HepG2 (cell line): ENCODE measurements at regions not wholly inside any gene's neighbourhood (a gene's known extent, or its start where the extent isn't known, plus 50 kb on each side); places are given as distances from the start of the nearest gene placed in this dataset.

Experiments used
- ATAC-seq: fragments of 200-7000 bp; cut with Tn5 transposase; 3 replicates; pipeline ENCODE4 v1.9.1; 2020; ENCODE audit warnings: mild to moderate bottlenecking, moderate library complexity
- BruUV-seq: library from RNA; stranded (reverse); fragments of 400-500 nt; replicated peaks from 2 replicates; lab custom pipeline; 2021; lab: Mats Ljungman, UMichigan
- CTCF ChIA-PET: fragments of 300-600 bp; formaldehyde crosslinking; extraction: SDS; loops from one replicate; lab custom pipeline; 2021; ENCODE audit warnings: low total read pairs, inconsistent platforms, low intra/inter-chr PET ratio; lab: Yijun Ruan, JAX
- POLR2A ChIA-PET: fragments of 350-600 bp; sonication (Branson Sonifier 250); formaldehyde crosslinking; loops from one replicate; lab custom pipeline; 2020; ENCODE audit warnings: antibody characterized with exemption, inconsistent platforms; lab: Yijun Ruan, JAX
- DNase-seq: peaks from one replicate; pipeline ENCODE4 v3.0.0-alpha.2; 2015; ENCODE audit warnings: low spot score
- FAIRE-seq: peaks from 3 replicates; lab custom pipeline; 2011; peaks lifted over from hg19 to GRCh38; lab: Jason Lieb, UNC
- H2AFZ ChIP-seq: one replicate; pipeline ENCODE4 v1.6.1; 2011; ENCODE audit warnings: low read length, inconsistent platforms
- H3K27ac ChIP-seq: fragments of 300-600 bp; 3 replicates; pipeline ENCODE4 v1.8.0; 2011; ENCODE audit warnings: mixed run types, mild to moderate bottlenecking, mixed read lengths, low read length, inconsistent platforms; ENCODE audit not compliant: insufficient read depth; ENCODE audit errors: extremely low read length
- H3K27me3 ChIP-seq, 2 experiments: fragments of 200-600 bp in 1 of 2; 2 replicates in 1 of 2; 3 replicates in 1 of 2; pipeline versions ENCODE4 v1.6.0 to v1.8.0; 2011; ENCODE audit warnings: low read length in 2 of 2, mild to moderate bottlenecking in 2 of 2, moderate library complexity in 2 of 2, inconsistent platforms in 1 of 2; ENCODE audit not compliant: insufficient read depth in 2 of 2, control insufficient read depth in 1 of 2
- H3K36me3 ChIP-seq, 2 experiments: fragments of 200-600 bp in 1 of 2; replicated peaks in 1 of 2; 2 replicates in 1 of 2; 3 replicates in 1 of 2; pipeline versions ENCODE4 v1.5.1 to v1.8.0; 2011; ENCODE audit warnings: low read length in 2 of 2, inconsistent platforms in 1 of 2; ENCODE audit not compliant: insufficient read depth in 2 of 2, control insufficient read depth in 1 of 2
- H3K4me1 ChIP-seq: 2 replicates; pipeline ENCODE4 v1.5.1; 2012; ENCODE audit warnings: low read length, inconsistent platforms; ENCODE audit not compliant: insufficient read depth
- H3K4me2 ChIP-seq: 2 replicates; pipeline ENCODE4 v1.6.0; 2011; ENCODE audit warnings: low read depth, low read length, inconsistent platforms
- H3K4me3 ChIP-seq, 3 experiments: fragments of 200-600 bp in 1 of 3; sonication (generic), shearing (Covaris generic) in 1 of 3; replicated peaks in 1 of 3; 2 replicates each; pipeline ENCODE4 v1.5.1; 2011 to 2016; ENCODE audit warnings: low read length in 3 of 3, inconsistent platforms in 2 of 3, low read depth in 2 of 3, mild to moderate bottlenecking in 2 of 3, control low read depth in 1 of 3, mixed read lengths in 1 of 3; ENCODE audit not compliant: insufficient read depth in 1 of 3
- H3K79me2 ChIP-seq: one replicate; pipeline ENCODE4 v1.6.1; 2011; ENCODE audit warnings: low read length, inconsistent platforms; ENCODE audit not compliant: insufficient read depth
- H3K9ac ChIP-seq: 2 replicates; pipeline ENCODE4 v1.6.0; 2011; ENCODE audit warnings: mild to moderate bottlenecking, low read depth, low read length, inconsistent platforms; ENCODE audit not compliant: insufficient read depth
- H3K9me3 ChIP-seq: 2 replicates; pipeline ENCODE4 v1.5.1; 2012; ENCODE audit warnings: mild to moderate bottlenecking, low read length
- H4K20me1 ChIP-seq: 2 replicates; pipeline ENCODE4 v1.6.0; 2011; ENCODE audit warnings: inconsistent platforms, mild to moderate bottlenecking, low read length, moderate library complexity; ENCODE audit not compliant: insufficient read depth
- ATF7-NPFF ChIP-seq: sonication (generic); formaldehyde crosslinking; IDR thresholded peaks from 2 replicates; pipeline ENCODE4 v1.8.1; 2023; ENCODE audit warnings: mild to moderate bottlenecking, low read depth, missing genetic modification reagents, moderate library complexity
- FOXK2 ChIP-seq: fragments of 450-650 bp; IDR thresholded peaks from 2 replicates; pipeline ENCODE4 v1.6.1; 2016
- FUBP1 ChIP-seq: sonication (generic); formaldehyde crosslinking; IDR thresholded peaks from 2 replicates; pipeline ENCODE4 v1.5.1; 2020; ENCODE audit warnings: missing genetic modification reagents, mild to moderate bottlenecking, borderline replicate concordance
- NFRKB ChIP-seq: fragments of 450-650 bp; IDR thresholded peaks from 2 replicates; pipeline ENCODE4 v1.6.1; 2017
- STAT6 ChIP-seq: sonication (generic); formaldehyde crosslinking; IDR thresholded peaks from 2 replicates; pipeline ENCODE4 v1.4.0; 2020; ENCODE audit warnings: missing genetic modification reagents, mild to moderate bottlenecking, borderline replicate concordance
- TBX3 ChIP-seq: fragments of 450-650 bp; IDR thresholded peaks from 2 replicates; pipeline ENCODE4 v1.6.1; 2017; ENCODE audit warnings: antibody characterized with exemption, mild to moderate bottlenecking, inconsistent platforms, borderline replicate concordance
- TEAD3 ChIP-seq: optimal IDR thresholded peaks from 2 replicates; pipeline ENCODE3; 2016; ENCODE audit warnings: borderline replicate concordance
- WIZ ChIP-seq: sonication (generic); formaldehyde crosslinking; IDR thresholded peaks from 2 replicates; pipeline ENCODE4 v1.5.1; 2020; ENCODE audit warnings: mild to moderate bottlenecking, missing genetic modification reagents
- ZFP41 ChIP-seq: sonication (generic); formaldehyde crosslinking; IDR thresholded peaks from 2 replicates; pipeline ENCODE4 v1.4.0; 2020; ENCODE audit warnings: mild to moderate bottlenecking, missing genetic modification reagents, borderline replicate concordance
- ZMAT3 ChIP-seq: sonication (generic); formaldehyde crosslinking; conservative IDR thresholded peaks from 2 replicates; pipeline ENCODE4 v1.7.0; 2021; ENCODE audit warnings: missing genetic modification reagents
- ZNF296 ChIP-seq: sonication (generic); formaldehyde crosslinking; conservative IDR thresholded peaks from 2 replicates; pipeline ENCODE4 v1.5.0; 2020; ENCODE audit warnings: mild to moderate bottlenecking, missing genetic modification reagents
- ZNF557 ChIP-seq: sonication (generic); formaldehyde crosslinking; IDR thresholded peaks from 2 replicates; pipeline ENCODE4 v1.4.0; 2020; ENCODE audit warnings: missing genetic modification reagents
- ZNF670 ChIP-seq: sonication (generic); formaldehyde crosslinking; IDR thresholded peaks from 2 replicates; pipeline ENCODE4 v1.8.0; 2022; ENCODE audit warnings: mild to moderate bottlenecking, missing genetic modification reagents, borderline replicate concordance
- ZNF790 ChIP-seq: sonication (generic); formaldehyde crosslinking; IDR thresholded peaks from 2 replicates; pipeline ENCODE4 v1.8.0; 2022; ENCODE audit warnings: missing genetic modification reagents, mild to moderate bottlenecking, borderline replicate concordance
- ZZZ3 ChIP-seq: sonication (generic); formaldehyde crosslinking; IDR thresholded peaks from 2 replicates; pipeline ENCODE4 v1.4.0; 2020; ENCODE audit warnings: missing genetic modification reagents, mild to moderate bottlenecking, borderline replicate concordance
- WGBS: methylation state at CpG from one replicate; pipeline ENCODE4 v1.1.6; 2017; ENCODE audit warnings: low lambda C conversion rate; 5-methylcytosine and 5-hydroxymethylcytosine counted together
- in situ Hi-C: cut with HindIII; loops from 2 replicates; pipeline ENCODE4 v1.10.0; 2017; ENCODE audit warnings: low pct_unique_long_range_greater_than_20kb; ENCODE audit not compliant: extremely low pct_ligation_motif_present
- intact Hi-C: fragments of 100-400 bp; cut with micrococcal nuclease; formaldehyde crosslinking; loops from one replicate; pipeline ENCODE4 v1.10.0; 2022; ENCODE audit not compliant: unreplicated experiment
- TF ChIP-seq, protein P1 (sequence below): sonication (generic); formaldehyde crosslinking; IDR thresholded peaks from 2 replicates; pipeline ENCODE4 v1.4.0; 2020; ENCODE audit warnings: missing genetic modification reagents, borderline replicate concordance

- 0% methylated on average over 2 of the region's 2 CpGs for WGBS
- intact Hi-C loops (no loop called here), in situ Hi-C loops (no loop called here)
- no peak overlapping the region for H3K27ac ChIP-seq
- no peaks in the 10 kb centered on the region for H3K9me3 ChIP-seq
- DNase-seq (no peak), FAIRE-seq (no peak), ATAC-seq (no peak)
- no peaks in the 10 kb centered on the region for H3K79me2 ChIP-seq
- no peaks in the 10 kb centered on the region for H3K27me3 ChIP-seq
- CTCF ChIA-PET = no interaction called here
- no peaks in the 10 kb centered on the region for H3K36me3 ChIP-seq
- POLR2A ChIA-PET = no interaction called here
- no peaks in the 10 kb centered on the region for H3K4me1 ChIP-seq
- no peak overlapping the region for H3K9ac ChIP-seq
- no peak overlapping the region for H3K4me2 ChIP-seq
- no TSS peak for BruUV-seq
- H4K20me1 ChIP-seq = no peaks in the 10 kb centered on the region
- H2AFZ ChIP-seq = no peak overlapping the region
- no peak overlapping the region for H3K4me3 ChIP-seq
- TF ChIP-seq TBX3 (no peak), ZNF557 (no peak), ZNF670 (CRISPR knock-in tag) (no peak), FUBP1 (CRISPR knock-in tag) (no peak), ZNF296 (CRISPR knock-in tag) (no peak), FOXK2 (no peak), ZNF790 (CRISPR knock-in tag) (no peak), ZMAT3 (CRISPR knock-in tag) (no peak), WIZ (no peak), ZZZ3 (CRISPR knock-in tag) (no peak), ZFP41 (CRISPR knock-in tag) (no peak), STAT6 (CRISPR knock-in tag) (no peak), NFRKB (no peak), TEAD3 (CRISPR knock-in tag) (no peak), ATF7-NPFF (CRISPR knock-in tag) (no peak)
- TF ChIP-seq, protein P1, sequence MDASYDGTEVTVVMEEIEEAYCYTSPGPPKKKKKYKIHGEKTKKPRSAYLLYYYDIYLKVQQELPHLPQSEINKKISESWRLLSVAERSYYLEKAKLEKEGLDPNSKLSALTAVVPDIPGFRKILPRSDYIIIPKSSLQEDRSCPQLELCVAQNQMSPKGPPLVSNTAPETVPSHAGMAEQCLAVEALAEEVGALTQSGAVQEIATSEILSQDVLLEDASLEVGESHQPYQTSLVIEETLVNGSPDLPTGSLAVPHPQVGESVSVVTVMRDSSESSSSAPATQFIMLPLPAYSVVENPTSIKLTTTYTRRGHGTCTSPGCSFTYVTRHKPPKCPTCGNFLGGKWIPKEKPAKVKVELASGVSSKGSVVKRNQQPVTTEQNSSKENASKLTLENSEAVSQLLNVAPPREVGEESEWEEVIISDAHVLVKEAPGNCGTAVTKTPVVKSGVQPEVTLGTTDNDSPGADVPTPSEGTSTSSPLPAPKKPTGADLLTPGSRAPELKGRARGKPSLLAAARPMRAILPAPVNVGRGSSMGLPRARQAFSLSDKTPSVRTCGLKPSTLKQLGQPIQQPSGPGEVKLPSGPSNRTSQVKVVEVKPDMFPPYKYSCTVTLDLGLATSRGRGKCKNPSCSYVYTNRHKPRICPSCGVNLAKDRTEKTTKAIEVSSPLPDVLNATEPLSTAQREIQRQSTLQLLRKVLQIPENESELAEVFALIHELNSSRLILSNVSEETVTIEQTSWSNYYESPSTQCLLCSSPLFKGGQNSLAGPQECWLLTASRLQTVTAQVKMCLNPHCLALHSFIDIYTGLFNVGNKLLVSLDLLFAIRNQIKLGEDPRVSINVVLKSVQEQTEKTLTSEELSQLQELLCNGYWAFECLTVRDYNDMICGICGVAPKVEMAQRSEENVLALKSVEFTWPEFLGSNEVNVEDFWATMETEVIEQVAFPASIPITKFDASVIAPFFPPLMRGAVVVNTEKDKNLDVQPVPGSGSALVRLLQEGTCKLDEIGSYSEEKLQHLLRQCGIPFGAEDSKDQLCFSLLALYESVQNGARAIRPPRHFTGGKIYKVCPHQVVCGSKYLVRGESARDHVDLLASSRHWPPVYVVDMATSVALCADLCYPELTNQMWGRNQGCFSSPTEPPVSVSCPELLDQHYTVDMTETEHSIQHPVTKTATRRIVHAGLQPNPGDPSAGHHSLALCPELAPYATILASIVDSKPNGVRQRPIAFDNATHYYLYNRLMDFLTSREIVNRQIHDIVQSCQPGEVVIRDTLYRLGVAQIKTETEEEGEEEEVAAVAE (CRISPR knock-in tag) = no peak
Observed at GRCh38 chr2:35821675-35822074, 533.9 kb upstream of the CRIM1 start.
